Calu3 (cell line): ENCODE measurements at regions not wholly inside any gene's neighbourhood (a gene's known extent, or its start where the extent isn't known, plus 50 kb on each side); places are given as distances from the start of the nearest gene placed in this dataset.

Experiments used
- BruUV-seq: library from RNA; stranded (reverse); fragments of 400-500 nt; replicated peaks from 2 replicates; lab custom pipeline; 2021; lab: Mats Ljungman, UMichigan
- CTCF ChIA-PET: fragments of 300-600 bp; sonication (Branson Sonifier 250); formaldehyde crosslinking; loops from one replicate; lab custom pipeline; 2022; ENCODE audit warnings: antibody characterized with exemption; lab: Charles Lee
- DNase-seq: peaks from one replicate; pipeline ENCODE4 v3.0.0; 2022
- H3K27ac Mint-ChIP-seq: one replicate; pipeline ENCODE4 v1.8.0; 2022; ENCODE audit warnings: mixed read lengths; ENCODE audit not compliant: unreplicated experiment
- H3K27me3 Mint-ChIP-seq: one replicate; pipeline ENCODE4 v1.8.0; 2022; ENCODE audit warnings: mixed read lengths; ENCODE audit not compliant: unreplicated experiment
- H3K36me3 Mint-ChIP-seq: one replicate; pipeline ENCODE4 v1.8.0; 2022; ENCODE audit warnings: mild to moderate bottlenecking, moderate library complexity, mixed read lengths; ENCODE audit not compliant: insufficient read depth, unreplicated experiment
- H3K4me1 Mint-ChIP-seq: one replicate; pipeline ENCODE4 v1.8.0; 2022; ENCODE audit warnings: mild to moderate bottlenecking, low read depth, mixed read lengths; ENCODE audit not compliant: unreplicated experiment
- H3K4me3 Mint-ChIP-seq: one replicate; pipeline ENCODE4 v1.8.0; 2022; ENCODE audit warnings: mild to moderate bottlenecking, low read depth, moderate library complexity, mixed read lengths; ENCODE audit not compliant: unreplicated experiment
- H3K9me3 Mint-ChIP-seq: one replicate; pipeline ENCODE4 v1.8.0; 2022; ENCODE audit warnings: low read depth, mixed read lengths; ENCODE audit not compliant: unreplicated experiment
- intact Hi-C: fragments of 100-400 bp; cut with micrococcal nuclease; formaldehyde crosslinking; loops from one replicate; pipeline ENCODE4 v1.10.0; 2022; ENCODE audit not compliant: unreplicated experiment
- TF ChIP-seq, protein P1 (sequence below): fragments of 200-600 bp; IDR thresholded peaks from one replicate; pipeline ENCODE4 v1.8.0; 2022; ENCODE audit warnings: antibody characterized with exemption; ENCODE audit not compliant: unreplicated experiment

DNA sequence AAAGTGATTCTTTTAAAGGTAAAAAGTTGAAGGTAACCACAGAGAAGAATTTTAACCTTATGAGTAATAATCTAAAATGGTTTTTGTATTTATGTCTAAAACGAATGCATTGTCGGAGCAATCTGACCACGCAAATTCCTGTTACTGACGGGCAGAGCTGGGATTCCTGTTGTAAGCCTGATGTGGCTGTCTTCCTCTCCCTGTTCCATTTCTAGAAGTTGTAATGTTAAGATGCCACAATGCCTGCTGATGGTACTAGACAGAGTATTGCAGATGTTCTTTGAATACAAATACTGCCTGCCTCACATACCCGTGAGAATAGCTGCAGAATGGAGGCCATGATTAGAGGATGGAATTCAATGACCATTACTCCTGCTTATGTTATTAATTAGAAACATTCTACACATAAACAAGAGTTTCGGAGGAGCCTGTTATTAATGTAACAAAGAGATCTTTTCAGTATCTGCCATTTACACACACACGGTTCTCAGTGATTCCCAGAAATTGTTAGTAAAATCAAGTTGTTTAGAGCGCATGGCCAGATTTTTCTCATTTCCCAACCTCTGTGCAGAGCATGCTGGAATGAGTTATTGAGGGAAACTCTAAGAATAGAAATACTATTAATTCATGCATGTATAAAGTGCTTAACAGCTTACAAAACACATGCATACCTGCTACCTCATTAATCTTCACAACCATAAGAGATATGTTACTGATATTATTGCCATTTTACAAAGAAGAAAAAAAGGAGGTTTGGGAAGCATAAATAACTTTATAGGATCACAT, 196.8 kb downstream of the PTN start:
- no TSS peak for BruUV-seq
- CTCF ChIA-PET = no interaction called here
- H3K27me3 Mint-ChIP-seq = no peaks in the 10 kb centered on the region
- no peaks in the 10 kb centered on the region for H3K36me3 Mint-ChIP-seq
- TF ChIP-seq, protein P1, sequence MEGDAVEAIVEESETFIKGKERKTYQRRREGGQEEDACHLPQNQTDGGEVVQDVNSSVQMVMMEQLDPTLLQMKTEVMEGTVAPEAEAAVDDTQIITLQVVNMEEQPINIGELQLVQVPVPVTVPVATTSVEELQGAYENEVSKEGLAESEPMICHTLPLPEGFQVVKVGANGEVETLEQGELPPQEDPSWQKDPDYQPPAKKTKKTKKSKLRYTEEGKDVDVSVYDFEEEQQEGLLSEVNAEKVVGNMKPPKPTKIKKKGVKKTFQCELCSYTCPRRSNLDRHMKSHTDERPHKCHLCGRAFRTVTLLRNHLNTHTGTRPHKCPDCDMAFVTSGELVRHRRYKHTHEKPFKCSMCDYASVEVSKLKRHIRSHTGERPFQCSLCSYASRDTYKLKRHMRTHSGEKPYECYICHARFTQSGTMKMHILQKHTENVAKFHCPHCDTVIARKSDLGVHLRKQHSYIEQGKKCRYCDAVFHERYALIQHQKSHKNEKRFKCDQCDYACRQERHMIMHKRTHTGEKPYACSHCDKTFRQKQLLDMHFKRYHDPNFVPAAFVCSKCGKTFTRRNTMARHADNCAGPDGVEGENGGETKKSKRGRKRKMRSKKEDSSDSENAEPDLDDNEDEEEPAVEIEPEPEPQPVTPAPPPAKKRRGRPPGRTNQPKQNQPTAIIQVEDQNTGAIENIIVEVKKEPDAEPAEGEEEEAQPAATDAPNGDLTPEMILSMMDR = no peak
- peaks cover 7% of the 10 kb centered on the region for H3K9me3 Mint-ChIP-seq
- H3K27ac Mint-ChIP-seq = no peak overlapping the region
- no peak overlapping the region for H3K4me3 Mint-ChIP-seq
- intact Hi-C loops = no loop called here
- no peaks in the 10 kb centered on the region for H3K4me1 Mint-ChIP-seq
- no peak for DNase-seq

- no TSS peak for BruUV-seq
- H3K27ac Mint-ChIP-seq = no peak overlapping the region
- DNase-seq = no peak
- TF ChIP-seq, protein P1 = no peak
- H3K9me3 Mint-ChIP-seq = peaks cover 4% of the 10 kb centered on the region
- H3K27me3 Mint-ChIP-seq = no peaks in the 10 kb centered on the region
- H3K4me3 Mint-ChIP-seq = no peak overlapping the region
- intact Hi-C loops = no loop called here
- CTCF ChIA-PET = no interaction called here
- H3K4me1 Mint-ChIP-seq = no peaks in the 10 kb centered on the region
- no peaks in the 10 kb centered on the region for H3K36me3 Mint-ChIP-seq
Observed at GRCh38 chr7:137146012-137146455, 197.5 kb downstream of the PTN start.

GRCh38 chr7:137142376-137142775, 201.2 kb downstream of the PTN start:
- H3K36me3 Mint-ChIP-seq = no peaks in the 10 kb centered on the region
- H3K27me3 Mint-ChIP-seq = no peaks in the 10 kb centered on the region
- peaks cover 8% of the 10 kb centered on the region for H3K9me3 Mint-ChIP-seq
- no peak overlapping the region for H3K4me3 Mint-ChIP-seq
- H3K27ac Mint-ChIP-seq = no peak overlapping the region
- CTCF ChIA-PET = interaction anchor here (0.6 kb wide), 1 partner anchor 325 kb away, joined by 3 read pairs; no protein-coding TSS in a partner anchor
- TF ChIP-seq, protein P1 = no peak
- DNase-seq = no peak
- BruUV-seq = no TSS peak
- H3K4me1 Mint-ChIP-seq = no peaks in the 10 kb centered on the region
- intact Hi-C loops = no loop called here

DNA sequence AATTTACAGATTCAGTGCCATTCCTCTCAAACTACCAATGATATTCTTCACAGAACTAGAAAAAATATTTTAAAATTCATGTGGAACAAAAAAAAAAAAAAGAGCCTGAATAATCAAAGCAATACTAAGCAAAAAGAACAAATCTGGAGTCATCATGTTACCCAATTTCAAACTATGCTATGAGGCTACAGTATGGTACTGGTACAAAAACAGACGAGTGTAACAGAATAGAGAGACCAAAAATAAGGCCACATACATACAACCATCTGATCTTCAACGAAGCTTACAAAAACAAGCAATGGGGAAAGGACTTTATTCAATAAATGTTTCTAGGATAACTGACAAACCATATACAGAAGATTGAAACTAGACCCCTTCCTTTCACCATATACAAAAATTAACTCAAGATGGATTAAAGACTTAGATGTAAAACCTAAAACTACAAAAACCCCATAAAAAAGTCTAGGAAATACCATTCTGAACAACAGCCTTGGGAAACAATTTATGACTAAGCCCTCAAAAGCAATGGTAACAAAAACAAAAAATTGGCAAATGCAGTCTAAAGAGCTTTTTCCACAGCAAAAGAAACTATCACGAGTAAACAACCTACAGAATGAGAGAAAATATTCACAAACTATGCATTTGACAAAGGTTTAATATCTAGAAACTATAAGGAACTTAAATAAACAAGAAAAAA, 207.7 kb downstream of the PTN start:
- no peak for DNase-seq
- Mint-ChIP-seq H3K4me1 (no peaks in the 10 kb centered on the region), H3K9me3 (peaks cover 4% of the 10 kb centered on the region), H3K36me3 (no peaks in the 10 kb centered on the region), H3K27ac (no peak overlapping the region), H3K27me3 (no peaks in the 10 kb centered on the region), H3K4me3 (no peak overlapping the region)
- intact Hi-C loops = no loop called here
- CTCF ChIA-PET = no interaction called here
- TF ChIP-seq, protein P1 = no peak
- BruUV-seq = no TSS peak
